ENCODE measurements at regions not wholly inside any gene's neighbourhood (a gene's known extent, or its start where the extent isn't known, plus 50 kb on each side); places are given as distances from the start of the nearest gene placed in this dataset.

GRCh38 chr6:47144306-47144705, 102.2 kb upstream of the ADGRF1 start:
- Histone ChIP-seq H4K5ac (ENCODE audit: insufficient read length, low read depth, low read length) (no peak overlapping the region), H2AK5ac (ENCODE audit: low read depth, low read length) (no peak overlapping the region), H3K14ac (ENCODE audit: insufficient read length) (no peak overlapping the region), H3K23me2 (ENCODE audit: low read depth, low read length) (no peaks in the 10 kb centered on the region), H3K9me3 (ENCODE audit: insufficient read depth in 2 of 2, low read depth in 1 of 2, low read length in 1 of 2) (no peaks in the 10 kb centered on the region), H3K56ac (replicated peaks; ENCODE audit: insufficient read length, low read depth, low read length) (no peak overlapping the region), H2BK5ac (ENCODE audit: low read depth, low read length) (no peak overlapping the region), H3K9ac (replicated peaks in 1 of 4; ENCODE audit: extremely low read depth in 1 of 4, low read depth in 3 of 4, low read length in 3 of 4) (no peak overlapping the region), H2BK120ac (replicated peaks; ENCODE audit: low read depth, low read length) (no peak overlapping the region), H2BK12ac (ENCODE audit: low read depth, low read length) (no peak overlapping the region), H3K23ac (ENCODE audit: insufficient read length) (no peak overlapping the region), H3K18ac (ENCODE audit: extremely low read depth, low read length) (no peak overlapping the region), H3K4me3 (ENCODE audit: extremely low read depth in 1 of 4, insufficient read depth in 2 of 4, low read depth in 3 of 4, low read length in 4 of 4) (peak overlapping the region in 1 of 4 experiments; percentile 16; a peak in 1 of 8 replicates), H3K4ac (replicated peaks; ENCODE audit: insufficient read length, low read depth, low read length) (no peak overlapping the region), H3K36me3 (ENCODE audit: control insufficient read depth in 2 of 4, insufficient read depth in 4 of 4, low read length in 3 of 4) (no peaks in the 10 kb centered on the region; a peak in 1 of 8 replicates), H3K79me2 (ENCODE audit: control insufficient read depth in 1 of 2, insufficient read depth in 2 of 2, low read length in 2 of 2) (no peaks in the 10 kb centered on the region), H3K4me2 (ENCODE audit: insufficient read depth in 1 of 2, low read depth in 2 of 2, low read length in 2 of 2) (no peak overlapping the region), H4K20me1 (replicated peaks in 1 of 2; ENCODE audit: control insufficient read depth in 1 of 2, insufficient read depth in 2 of 2, low read length in 2 of 2) (no peaks in the 10 kb centered on the region), H4K91ac (replicated peaks; ENCODE audit: insufficient read length, low read length) (no peak overlapping the region), H3K79me1 (ENCODE audit: low read depth, low read length) (no peaks in the 10 kb centered on the region), H2BK20ac (ENCODE audit: low read length) (no peak overlapping the region), H2AFZ (ENCODE audit: low read length) (no peak overlapping the region), H2BK15ac (ENCODE audit: low read length) (no peak overlapping the region), H3K4me1 (replicated peaks in 1 of 4; ENCODE audit: control insufficient read depth in 3 of 4, insufficient read depth in 4 of 4, low read length in 3 of 4) (peaks cover 2 to 16% (median 8%) of the 10 kb centered on the region in 4 experiments; a peak in 6 of 7 replicates), H3K27me3 (replicated peaks in 1 of 4; ENCODE audit: control insufficient read depth in 3 of 4, extremely low read depth in 1 of 4, insufficient read depth in 3 of 4, low read length in 3 of 4) (no peaks in the 10 kb centered on the region), H4K8ac (ENCODE audit: extremely low read depth, insufficient read depth, low read length) (no peak overlapping the region), H3K27ac (ENCODE audit: low read depth, low read length) (no peak overlapping the region)
- TF ChIP-seq CEBPB (IDR thresholded peaks at IDR 0.05; ENCODE audit: low read depth, low read length): peak; percentile 58; the same call in 1 of the 2 replicates
- TF ChIP-seq ATF2 (IDR thresholded peaks at IDR 0.05; ENCODE audit: low read length): no peak
- ChIA-PET POLR2A (ENCODE audit: partially characterized antibody) (interaction anchor here (1.1 kb wide), 1 partner anchor 10 kb away, joined by 3 read pairs; no protein-coding TSS in a partner anchor), CTCF (ENCODE audit: partially characterized antibody) (no interaction called here)
- FAIRE-seq (no peak), DNase-seq (ENCODE audit: low read depth in 1 of 2, low spot score in 2 of 2) (no peak)
- 24% methylated on average over 4 of the region's 4 CpGs; no CpG with 5 or more reads in 1 of the 2 experiments for WGBS, 2 experiments (ENCODE audit: extremely low coverage in 1 of 2, insufficient coverage in 1 of 2, insufficient read length in 1 of 2, insufficient replicate concordance in 2 of 2, low coverage in 1 of 2, low lambda C conversion rate in 2 of 2, missing lambda C conversion rate in 1 of 2)
